ENCODE measurements at regions not wholly inside any gene's neighbourhood (a gene's known extent, or its start where the extent isn't known, plus 50 kb on each side); places are given as distances from the start of the nearest gene placed in this dataset.

DNA sequence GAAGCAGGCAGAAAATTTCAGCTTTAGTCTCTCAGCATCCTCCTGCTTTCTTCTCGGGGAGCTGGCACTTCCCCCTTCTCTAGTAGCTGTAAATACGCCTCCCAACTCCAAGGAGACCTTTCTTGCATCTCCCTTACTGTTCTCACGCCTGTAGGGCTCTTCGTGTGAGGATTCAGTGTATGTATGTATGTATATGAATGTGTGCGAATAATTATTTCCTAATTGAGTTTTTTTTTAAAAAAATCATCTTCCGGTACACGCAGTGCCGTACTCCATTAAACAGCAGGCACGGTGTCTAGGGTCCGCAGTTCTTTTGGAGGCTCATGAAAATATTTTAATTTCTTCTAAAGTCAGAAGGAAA, 85.4 kb downstream of the HFE start:
- TF ChIP-seq MAFK (IDR thresholded peaks at IDR 0.05; ENCODE audit: partially characterized antibody) (no peak), RAD21 (conservative IDR thresholded peaks at IDR 0.05 in 1 of 2, IDR thresholded peaks at IDR 0.05 in 1 of 2) (no peak), CHD2 (IDR thresholded peaks at IDR 0.05; ENCODE audit: low read length, partially characterized antibody) (no peak), ZC3H11A (IDR thresholded peaks at IDR 0.05) (no peak)
- TF ChIP-seq, protein P1, sequence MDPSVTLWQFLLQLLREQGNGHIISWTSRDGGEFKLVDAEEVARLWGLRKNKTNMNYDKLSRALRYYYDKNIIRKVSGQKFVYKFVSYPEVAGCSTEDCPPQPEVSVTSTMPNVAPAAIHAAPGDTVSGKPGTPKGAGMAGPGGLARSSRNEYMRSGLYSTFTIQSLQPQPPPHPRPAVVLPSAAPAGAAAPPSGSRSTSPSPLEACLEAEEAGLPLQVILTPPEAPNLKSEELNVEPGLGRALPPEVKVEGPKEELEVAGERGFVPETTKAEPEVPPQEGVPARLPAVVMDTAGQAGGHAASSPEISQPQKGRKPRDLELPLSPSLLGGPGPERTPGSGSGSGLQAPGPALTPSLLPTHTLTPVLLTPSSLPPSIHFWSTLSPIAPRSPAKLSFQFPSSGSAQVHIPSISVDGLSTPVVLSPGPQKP (IDR thresholded peaks at IDR 0.05; ENCODE audit: low read depth, low read length), result no peak
- TF ChIP-seq, protein P2, sequence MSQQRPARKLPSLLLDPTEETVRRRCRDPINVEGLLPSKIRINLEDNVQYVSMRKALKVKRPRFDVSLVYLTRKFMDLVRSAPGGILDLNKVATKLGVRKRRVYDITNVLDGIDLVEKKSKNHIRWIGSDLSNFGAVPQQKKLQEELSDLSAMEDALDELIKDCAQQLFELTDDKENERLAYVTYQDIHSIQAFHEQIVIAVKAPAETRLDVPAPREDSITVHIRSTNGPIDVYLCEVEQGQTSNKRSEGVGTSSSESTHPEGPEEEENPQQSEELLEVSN (IDR thresholded peaks at IDR 0.05; ENCODE audit: borderline replicate concordance, low read depth), result no peak
- TF ChIP-seq, protein P3, sequence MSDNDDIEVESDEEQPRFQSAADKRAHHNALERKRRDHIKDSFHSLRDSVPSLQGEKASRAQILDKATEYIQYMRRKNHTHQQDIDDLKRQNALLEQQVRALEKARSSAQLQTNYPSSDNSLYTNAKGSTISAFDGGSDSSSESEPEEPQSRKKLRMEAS (IDR thresholded peaks at IDR 0.05), result no peak
- TF ChIP-seq, protein P4, sequence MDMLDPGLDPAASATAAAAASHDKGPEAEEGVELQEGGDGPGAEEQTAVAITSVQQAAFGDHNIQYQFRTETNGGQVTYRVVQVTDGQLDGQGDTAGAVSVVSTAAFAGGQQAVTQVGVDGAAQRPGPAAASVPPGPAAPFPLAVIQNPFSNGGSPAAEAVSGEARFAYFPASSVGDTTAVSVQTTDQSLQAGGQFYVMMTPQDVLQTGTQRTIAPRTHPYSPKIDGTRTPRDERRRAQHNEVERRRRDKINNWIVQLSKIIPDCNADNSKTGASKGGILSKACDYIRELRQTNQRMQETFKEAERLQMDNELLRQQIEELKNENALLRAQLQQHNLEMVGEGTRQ (IDR thresholded peaks at IDR 0.05), result no peak
- 52% methylated on average over 10 of the region's 10 CpGs for WGBS (ENCODE audit: missing lambda C conversion rate)
- CTCF ChIA-PET, result interaction anchor here (2.8 kb wide), 1 partner anchor 423 kb away, joined by 10 read pairs; no protein-coding TSS in a partner anchor
- FAIRE-seq, result no peak
- ATAC-seq, result peak; percentile 61 to 64; a peak in 4 of 6 replicates
- no peaks in the 10 kb centered on the region for H3K9me3 ChIP-seq
- POLR2A ChIA-PET, result interaction anchor here (0.6 to 1.9 kb wide), 7 partner anchors 11 to 49 kb away, joined by 3 to 16 read pairs (median 5); a partner anchor contains a TSS
- no peak for DNase-seq (ENCODE audit: low read depth in 1 of 2, low spot score in 1 of 2)
- H3K27ac ChIP-seq, result peak overlapping the region; percentile 85 to 89
- H3K4me2 ChIP-seq, result peak overlapping the region; percentile 54
- H3K4me1 ChIP-seq, result peaks cover 16% of the 10 kb centered on the region; the same call in 2 of the 3 replicates
- peak overlapping the region; percentile 57 for H3K4me3 ChIP-seq

DNA sequence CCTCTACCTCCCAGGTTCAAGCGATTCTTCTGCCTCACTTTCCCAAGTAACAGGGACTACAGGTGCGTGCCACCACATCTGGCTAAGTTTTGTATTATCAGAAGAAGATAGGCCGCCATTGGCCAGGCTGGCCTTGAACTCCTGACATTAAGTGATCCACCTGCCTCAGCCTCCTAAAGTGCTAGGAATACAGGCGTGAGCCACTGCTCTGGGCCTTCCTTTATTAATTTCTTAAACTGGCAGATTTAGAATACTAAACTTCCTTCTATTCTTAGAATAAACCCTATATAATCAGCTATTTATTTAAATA, 86.6 kb downstream of the HFE start:
- Histone ChIP-seq H3K4me3 (no peak overlapping the region), H3K9me3 (no peaks in the 10 kb centered on the region), H3K27ac (peak overlapping the region; percentile 85 to 89; a peak in 3 of 6 replicates), H3K4me2 (peak overlapping the region; percentile 54), H3K4me1 (peaks cover 11% of the 10 kb centered on the region; the same call in 2 of the 3 replicates)
- FAIRE-seq, result no peak
- no peak for DNase-seq (ENCODE audit: low read depth in 1 of 2, low spot score in 1 of 2)
- POLR2A ChIA-PET, result interaction anchor here (0.6 to 1.9 kb wide), 3 partner anchors 9 to 149 kb away, joined by 4 to 16 read pairs (median 12); a partner anchor contains a TSS
- 96% methylated on average over 4 of the region's 4 CpGs for WGBS (ENCODE audit: missing lambda C conversion rate)
- ATAC-seq, result no peak
- CTCF ChIA-PET, result interaction anchor here (0.7 to 2.8 kb wide), 4 partner anchors 9 to 422 kb away, joined by 3 to 10 read pairs (median 3); a partner anchor contains a TSS
- TF ChIP-seq HOXB13 (CRISPR knock-in tag; IDR thresholded peaks at IDR 0.05; ENCODE audit: low read depth) (no peak), RFX5 (IDR thresholded peaks at IDR 0.05) (no peak), ZSCAN20 (CRISPR knock-in tag; IDR thresholded peaks at IDR 0.05) (no peak), NFE2L2 (conservative IDR thresholded peaks at IDR 0.05; ENCODE audit: low read length) (no peak), GATA3 (IDR thresholded peaks at IDR 0.05; ENCODE audit: borderline replicate concordance) (no peak), EP300 (IDR thresholded peaks at IDR 0.05) (no peak), FOXS1 (CRISPR knock-in tag; IDR thresholded peaks at IDR 0.05) (no peak), CHD2 (IDR thresholded peaks at IDR 0.05; ENCODE audit: low read length, partially characterized antibody) (no peak), RNF2 (IDR thresholded peaks at IDR 0.05; ENCODE audit: borderline replicate concordance, low read depth) (no peak), RAD21 (conservative IDR thresholded peaks at IDR 0.05 in 1 of 2, IDR thresholded peaks at IDR 0.05 in 1 of 2) (no peak), MAFK (IDR thresholded peaks at IDR 0.05; ENCODE audit: partially characterized antibody) (no peak), POLR2A (IDR thresholded peaks at IDR 0.05; ENCODE audit: low read length) (no peak), HEYL (CRISPR knock-in tag; IDR thresholded peaks at IDR 0.05) (no peak)
- TF ChIP-seq, protein P5, sequence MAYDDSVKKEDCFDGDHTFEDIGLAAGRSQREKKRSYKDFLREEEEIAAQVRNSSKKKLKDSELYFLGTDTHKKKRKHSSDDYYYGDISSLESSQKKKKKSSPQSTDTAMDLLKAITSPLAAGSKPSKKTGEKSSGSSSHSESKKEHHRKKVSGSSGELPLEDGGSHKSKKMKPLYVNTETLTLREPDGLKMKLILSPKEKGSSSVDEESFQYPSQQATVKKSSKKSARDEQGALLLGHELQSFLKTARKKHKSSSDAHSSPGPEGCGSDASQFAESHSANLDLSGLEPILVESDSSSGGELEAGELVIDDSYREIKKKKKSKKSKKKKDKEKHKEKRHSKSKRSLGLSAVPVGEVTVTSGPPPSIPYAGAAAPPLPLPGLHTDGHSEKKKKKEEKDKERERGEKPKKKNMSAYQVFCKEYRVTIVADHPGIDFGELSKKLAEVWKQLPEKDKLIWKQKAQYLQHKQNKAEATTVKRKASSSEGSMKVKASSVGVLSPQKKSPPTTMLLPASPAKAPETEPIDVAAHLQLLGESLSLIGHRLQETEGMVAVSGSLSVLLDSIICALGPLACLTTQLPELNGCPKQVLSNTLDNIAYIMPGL (CRISPR knock-in tag; IDR thresholded peaks at IDR 0.05; ENCODE audit: borderline replicate concordance), result no peak
- TF ChIP-seq, protein P3 (IDR thresholded peaks at IDR 0.05), result no peak
- TF ChIP-seq, protein P6, sequence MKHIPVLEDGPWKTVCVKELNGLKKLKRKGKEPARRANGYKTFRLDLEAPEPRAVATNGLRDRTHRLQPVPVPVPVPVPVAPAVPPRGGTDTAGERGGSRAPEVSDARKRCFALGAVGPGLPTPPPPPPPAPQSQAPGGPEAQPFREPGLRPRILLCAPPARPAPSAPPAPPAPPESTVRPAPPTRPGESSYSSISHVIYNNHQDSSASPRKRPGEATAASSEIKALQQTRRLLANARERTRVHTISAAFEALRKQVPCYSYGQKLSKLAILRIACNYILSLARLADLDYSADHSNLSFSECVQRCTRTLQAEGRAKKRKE (CRISPR knock-in tag; IDR thresholded peaks at IDR 0.05; ENCODE audit: low read depth), result no peak
- TF ChIP-seq, protein P7, sequence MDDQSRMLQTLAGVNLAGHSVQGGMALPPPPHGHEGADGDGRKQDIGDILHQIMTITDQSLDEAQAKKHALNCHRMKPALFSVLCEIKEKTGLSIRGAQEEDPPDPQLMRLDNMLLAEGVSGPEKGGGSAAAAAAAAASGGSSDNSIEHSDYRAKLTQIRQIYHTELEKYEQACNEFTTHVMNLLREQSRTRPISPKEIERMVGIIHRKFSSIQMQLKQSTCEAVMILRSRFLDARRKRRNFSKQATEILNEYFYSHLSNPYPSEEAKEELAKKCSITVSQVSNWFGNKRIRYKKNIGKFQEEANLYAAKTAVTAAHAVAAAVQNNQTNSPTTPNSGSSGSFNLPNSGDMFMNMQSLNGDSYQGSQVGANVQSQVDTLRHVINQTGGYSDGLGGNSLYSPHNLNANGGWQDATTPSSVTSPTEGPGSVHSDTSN (IDR thresholded peaks at IDR 0.05), result no peak
- TF ChIP-seq, protein P2 (IDR thresholded peaks at IDR 0.05; ENCODE audit: borderline replicate concordance, low read depth), result no peak
- TF ChIP-seq, protein P1 (IDR thresholded peaks at IDR 0.05; ENCODE audit: low read depth, low read length), result no peak

All from A549 (cell line).